ENCODE measurements at regions not wholly inside any gene's neighbourhood (a gene's known extent, or its start where the extent isn't known, plus 50 kb on each side); places are given as distances from the start of the nearest gene placed in this dataset.

GRCh38 chr3:184489268-184489841 is 72.2 kb upstream of the EPHB3 start:
- TF ChIP-seq CTCF (IDR thresholded peaks at IDR 0.05) (no peak), POLR2A (IDR thresholded peaks at IDR 0.05) (no peak), POLR2AphosphoS5 (IDR thresholded peaks at IDR 0.05; ENCODE audit: insufficient read depth in 1 of 2, low read depth in 1 of 2) (no peak)

Data from vagina (tissue), 2 donors.